ENCODE measurements at regions not wholly inside any gene's neighbourhood (a gene's known extent, or its start where the extent isn't known, plus 50 kb on each side); places are given as distances from the start of the nearest gene placed in this dataset.

DNA sequence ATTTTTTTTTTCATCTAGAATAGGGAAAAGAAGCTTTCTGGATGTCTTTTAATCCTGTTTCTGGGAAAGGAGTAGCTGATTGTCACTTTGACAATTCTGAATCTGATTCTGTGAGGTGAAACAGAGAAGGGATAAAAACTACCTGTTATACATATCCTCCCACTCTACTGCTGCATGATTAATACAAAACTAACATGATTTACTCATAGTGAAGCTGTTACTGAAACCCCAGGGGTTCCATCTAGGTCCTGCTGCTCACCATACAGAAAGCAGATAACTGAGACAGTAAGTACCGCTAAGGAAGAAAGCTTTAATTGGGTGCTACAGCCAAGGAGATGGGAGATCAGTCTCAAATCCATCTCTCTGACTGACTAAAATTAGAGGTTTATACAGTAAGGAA is 610.9 kb upstream of the ALCAM start:
- no peak for DNase-seq (ENCODE audit: extremely low read depth in 1 of 2, low read depth in 1 of 2)

DNA sequence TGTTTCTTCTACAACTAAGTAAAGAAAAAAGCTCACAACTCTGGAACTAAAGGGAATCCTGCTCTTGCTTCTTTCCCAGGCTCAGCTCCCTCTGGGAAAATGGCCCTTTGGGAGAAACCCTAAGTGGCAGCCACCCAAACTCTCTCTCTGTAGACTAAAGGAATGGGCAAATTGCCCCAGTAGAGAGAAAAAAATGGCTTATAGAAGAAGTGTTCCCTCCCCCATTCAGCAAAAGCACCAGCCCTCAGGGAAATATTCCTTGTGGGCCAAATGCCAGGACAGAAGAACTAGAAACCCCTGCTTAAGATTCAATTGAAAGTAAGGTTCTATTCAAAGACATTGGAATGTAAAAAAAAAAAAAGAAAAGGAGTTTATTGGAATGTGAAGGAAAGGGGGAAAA is 603.7 kb upstream of the ALCAM start:
- DNase-seq (ENCODE audit: extremely low read depth in 1 of 2, low read depth in 1 of 2), result no peak

DNA sequence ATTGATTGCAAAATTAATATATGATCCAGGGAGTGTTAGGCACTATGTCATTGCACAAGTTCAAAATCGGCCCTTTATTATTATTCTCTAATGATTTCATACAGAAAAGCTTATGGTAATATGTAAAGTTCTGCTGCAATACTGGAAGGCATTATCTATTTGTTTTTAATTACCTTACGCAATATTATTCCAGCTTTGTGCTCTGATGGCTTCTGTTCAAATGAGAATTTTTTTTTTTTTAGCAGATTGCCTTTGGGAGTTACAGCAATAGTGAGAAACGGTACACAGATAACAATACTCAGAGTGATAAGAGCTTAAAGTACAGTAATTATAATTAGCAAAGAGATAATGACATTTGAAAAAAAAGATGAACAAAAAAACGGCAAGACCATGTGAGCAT is 602.2 kb upstream of the ALCAM start:
- DNase-seq (ENCODE audit: extremely low read depth in 1 of 2, low read depth in 1 of 2), result no peak

DNA sequence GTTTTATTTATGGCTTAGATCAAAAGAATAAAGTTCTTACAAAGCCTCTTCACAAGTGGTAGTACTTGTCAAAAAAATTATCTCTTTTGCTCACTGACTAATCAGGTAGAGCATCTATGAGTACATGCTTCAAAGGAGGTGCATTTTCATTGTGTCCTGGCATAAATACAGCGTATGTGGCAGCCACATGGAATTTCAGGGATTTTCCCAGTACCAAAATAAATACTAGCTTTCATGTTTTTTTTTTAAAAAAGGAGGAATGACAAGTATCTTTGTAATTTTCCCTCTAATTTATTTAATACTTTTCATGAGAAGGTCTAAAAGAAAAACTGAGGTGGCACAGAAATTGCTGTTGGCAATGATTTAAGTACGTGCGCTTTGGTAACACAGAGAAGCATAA is 597.8 kb upstream of the ALCAM start:
- DNase-seq (ENCODE audit: extremely low read depth in 1 of 2, low read depth in 1 of 2), result no peak

DNA sequence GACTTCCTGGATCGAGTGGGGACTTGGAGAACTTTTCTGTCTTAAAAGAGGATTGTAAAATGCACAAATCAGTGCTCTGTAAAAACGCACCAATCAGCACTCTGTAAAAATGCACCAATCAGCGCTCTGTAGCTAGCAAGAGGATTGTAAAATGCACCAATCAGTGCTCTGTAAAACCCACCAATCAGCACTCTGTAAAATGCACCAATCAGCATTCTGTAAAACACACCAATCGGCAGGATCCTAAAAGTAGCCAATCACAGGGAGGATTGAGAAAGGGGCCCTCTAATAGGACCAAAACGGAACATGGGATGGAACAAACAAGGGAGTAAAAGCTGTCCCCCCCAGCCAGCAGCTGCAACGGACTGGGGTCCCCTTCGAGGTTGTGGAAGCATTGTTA is 587.4 kb upstream of the ALCAM start:
- DNase-seq (ENCODE audit: extremely low read depth in 1 of 2, low read depth in 1 of 2), result no peak

DNA sequence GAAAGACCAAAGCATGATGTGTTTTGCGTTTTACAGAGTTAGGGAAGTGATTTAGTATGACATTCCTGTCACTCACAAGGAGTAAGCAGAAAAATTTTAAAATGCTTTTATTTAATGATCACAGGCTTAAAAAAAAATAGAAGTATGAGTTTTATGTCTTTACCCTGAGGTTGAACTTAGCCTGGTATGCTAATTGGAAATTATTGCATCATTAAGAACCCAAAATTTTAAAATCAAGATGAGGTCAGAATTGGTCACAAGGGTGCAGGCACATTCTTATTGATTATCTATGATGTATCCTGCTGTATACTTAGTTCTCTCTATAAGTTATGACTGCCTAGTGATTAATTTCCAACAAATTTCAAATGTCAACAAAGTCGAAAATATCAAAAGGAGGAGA is 585.6 kb upstream of the ALCAM start:
- no peak for DNase-seq (ENCODE audit: extremely low read depth in 1 of 2, low read depth in 1 of 2)

DNA sequence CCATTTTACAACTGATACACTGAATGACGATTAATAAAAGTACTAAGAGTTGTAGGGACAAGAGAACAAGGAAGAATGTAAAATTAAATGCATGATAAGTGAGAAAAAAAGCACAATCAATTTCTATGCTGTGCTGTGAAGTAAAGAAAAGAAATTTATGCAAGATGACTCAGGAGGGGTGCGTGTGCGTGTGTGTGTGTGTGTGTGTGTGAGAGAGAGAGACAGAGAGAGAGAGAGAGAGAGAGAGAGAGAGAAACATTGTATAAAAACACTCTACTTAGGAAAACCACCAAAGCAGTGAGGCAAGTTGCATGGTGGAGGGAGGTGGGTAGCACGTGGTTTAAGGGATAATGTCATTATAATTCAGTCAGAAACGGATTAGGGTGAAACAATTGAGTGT is 580.8 kb upstream of the ALCAM start:
- no peak for DNase-seq (ENCODE audit: extremely low read depth in 1 of 2, low read depth in 1 of 2)

DNA sequence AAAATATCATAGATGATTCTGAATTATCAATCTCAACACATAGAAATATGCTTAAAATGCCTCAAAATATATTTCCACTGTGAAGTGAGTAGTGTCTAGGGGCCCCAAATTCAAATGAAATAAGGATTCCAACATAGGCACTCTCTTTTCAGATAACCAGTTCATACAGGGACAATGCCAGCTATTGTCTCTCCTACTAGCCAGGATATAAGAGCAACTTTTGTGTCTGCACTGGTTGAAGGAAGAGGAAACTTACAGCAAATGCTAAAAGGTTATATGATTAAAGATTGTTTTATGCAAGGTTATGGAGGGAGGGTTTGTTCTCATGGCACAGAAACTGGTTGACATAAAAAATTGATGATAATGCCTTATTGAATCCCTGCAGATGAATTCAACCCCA is 579.4 kb upstream of the ALCAM start:
- DNase-seq (ENCODE audit: extremely low read depth in 1 of 2, low read depth in 1 of 2), result no peak

DNA sequence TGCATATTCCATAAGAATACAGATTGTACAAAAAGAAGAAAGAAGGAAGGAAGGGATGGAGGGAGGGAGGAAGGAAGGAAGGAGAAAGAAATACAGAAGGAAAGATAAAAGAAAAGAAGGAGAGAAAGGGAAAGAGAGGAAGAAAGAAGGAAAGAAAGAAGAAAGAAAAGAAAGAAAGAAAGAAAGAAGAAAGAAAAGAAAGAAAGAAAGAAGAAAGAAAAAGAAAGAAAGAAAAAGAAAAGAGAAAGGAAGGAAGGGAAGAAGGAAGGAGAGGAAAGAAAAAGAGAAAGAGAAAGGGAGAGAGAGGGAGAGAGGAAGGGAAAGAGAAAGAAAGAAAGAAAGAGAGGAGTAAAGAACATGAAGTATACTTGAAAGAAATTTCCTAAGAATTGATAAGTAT is 577.9 kb upstream of the ALCAM start:
- DNase-seq (ENCODE audit: extremely low read depth in 1 of 2, low read depth in 1 of 2), result no peak

DNA sequence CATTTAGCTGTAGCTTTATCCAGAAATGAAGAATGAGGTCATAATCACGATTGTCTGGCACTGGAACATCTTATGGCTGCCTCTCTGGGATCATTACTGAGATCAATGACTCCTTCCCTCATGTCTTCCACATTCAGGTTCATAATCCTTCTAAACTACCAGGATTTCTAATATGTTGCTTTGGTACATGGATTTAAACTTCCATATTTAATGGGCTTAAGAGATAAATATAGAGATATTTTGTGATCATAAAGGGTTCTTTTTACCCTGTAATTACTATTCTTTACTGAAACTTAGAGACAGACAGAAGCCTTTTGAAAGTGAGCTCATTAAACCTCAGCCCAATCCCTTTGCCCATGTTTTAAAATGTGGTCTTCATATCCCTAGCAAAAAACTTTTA is 575.4 kb upstream of the ALCAM start:
- no peak for DNase-seq (ENCODE audit: extremely low read depth in 1 of 2, low read depth in 1 of 2)

DNA sequence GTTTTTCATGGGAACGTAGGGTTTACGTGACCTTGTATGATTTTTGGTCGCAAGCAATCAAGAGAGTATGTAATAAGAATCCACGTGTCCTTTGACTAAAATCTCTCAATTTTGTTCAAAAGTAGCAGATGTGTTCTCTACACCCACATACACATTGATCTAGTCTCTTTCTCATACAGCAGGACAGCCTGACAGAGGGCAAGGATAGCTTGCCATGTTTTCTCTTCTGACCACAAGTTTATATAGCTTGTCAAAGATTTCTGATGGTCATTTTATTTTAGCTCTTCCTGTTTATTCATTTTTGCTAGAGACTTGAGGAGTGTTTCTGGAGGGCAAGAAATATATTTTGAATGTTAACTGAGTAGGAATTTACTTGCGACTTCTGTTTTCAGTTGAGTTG is 570.2 kb upstream of the ALCAM start:
- DNase-seq (ENCODE audit: extremely low read depth in 1 of 2, low read depth in 1 of 2), result no peak

DNA sequence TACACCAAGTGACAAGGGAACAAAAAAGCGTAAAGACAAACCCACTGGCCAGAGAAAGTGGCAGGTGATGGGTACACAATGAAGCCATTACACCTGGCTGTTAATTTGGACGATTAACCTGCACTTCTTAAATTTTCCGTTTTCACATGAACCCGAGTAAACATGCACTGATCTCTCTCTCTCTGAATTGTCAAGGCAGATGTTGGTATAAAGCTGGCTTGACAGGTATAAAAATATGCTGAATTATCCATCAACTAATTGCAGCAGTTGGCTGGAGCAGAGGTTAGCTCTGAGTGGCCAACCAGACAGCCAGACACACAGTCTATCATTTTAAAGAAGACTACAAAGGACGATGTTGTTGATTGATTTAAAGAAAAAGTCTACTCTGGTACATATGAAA is 561.7 kb upstream of the ALCAM start:
- no peak for DNase-seq (ENCODE audit: extremely low read depth in 1 of 2, low read depth in 1 of 2)

DNA sequence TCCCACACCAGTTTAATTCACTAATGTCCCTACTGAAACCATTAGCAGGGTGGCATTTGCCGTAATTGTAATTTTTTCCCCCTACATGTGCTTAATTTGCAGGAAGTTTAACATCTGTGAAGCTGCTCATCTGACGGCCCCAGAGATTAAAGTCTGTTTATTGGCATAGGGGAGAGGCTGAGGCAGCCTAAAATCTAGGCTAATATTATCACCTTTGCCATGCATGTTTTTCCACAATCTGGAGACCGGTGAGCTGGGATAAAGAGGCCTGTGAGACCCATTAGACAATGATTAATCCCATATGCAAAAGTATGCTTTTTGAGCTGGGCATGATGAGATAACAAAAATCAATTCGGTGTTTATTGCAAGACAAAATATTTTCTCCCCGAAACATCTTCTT is 561.2 kb upstream of the ALCAM start:
- DNase-seq (ENCODE audit: extremely low read depth in 1 of 2, low read depth in 1 of 2), result no peak

DNA sequence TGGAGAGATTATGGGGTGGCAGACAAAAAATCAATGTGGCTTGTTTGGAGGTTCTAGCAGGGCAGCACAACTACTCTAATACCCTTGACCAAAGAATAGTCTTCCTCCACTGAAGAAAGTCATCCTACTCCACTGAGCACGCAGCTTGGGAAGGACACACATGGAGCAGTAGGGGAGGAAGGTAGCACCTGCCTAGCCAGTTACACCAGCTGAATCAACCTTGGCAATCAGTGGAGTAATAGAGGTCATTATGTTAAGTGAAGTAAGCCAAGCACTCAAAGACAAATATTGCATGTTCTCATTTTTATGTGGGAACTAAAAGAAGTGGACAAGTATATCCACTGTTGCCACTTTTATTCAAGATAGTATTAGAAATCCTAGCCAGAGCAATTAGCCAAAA is 555.8 kb upstream of the ALCAM start:
- no peak for DNase-seq (ENCODE audit: extremely low read depth in 1 of 2, low read depth in 1 of 2)

DNA sequence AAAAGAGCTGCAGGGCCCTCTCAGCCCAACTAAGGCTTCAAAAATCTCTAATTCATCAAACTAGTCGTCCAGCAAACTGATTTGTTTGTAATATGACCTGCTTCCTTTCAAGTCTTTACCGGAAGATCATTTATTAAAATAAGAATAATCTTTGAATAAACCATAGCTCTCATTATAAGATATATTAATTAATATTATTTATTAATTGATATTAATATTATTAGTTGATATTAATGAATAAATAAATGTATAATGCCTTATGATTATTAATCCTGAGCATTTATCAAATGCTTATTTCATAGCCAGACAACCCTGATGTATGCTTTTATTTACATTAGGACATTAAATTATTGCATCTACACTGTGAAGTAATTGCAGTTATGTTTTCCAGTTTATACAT is 550.7 kb upstream of the ALCAM start:
- DNase-seq (ENCODE audit: extremely low read depth in 1 of 2, low read depth in 1 of 2), result no peak

DNA sequence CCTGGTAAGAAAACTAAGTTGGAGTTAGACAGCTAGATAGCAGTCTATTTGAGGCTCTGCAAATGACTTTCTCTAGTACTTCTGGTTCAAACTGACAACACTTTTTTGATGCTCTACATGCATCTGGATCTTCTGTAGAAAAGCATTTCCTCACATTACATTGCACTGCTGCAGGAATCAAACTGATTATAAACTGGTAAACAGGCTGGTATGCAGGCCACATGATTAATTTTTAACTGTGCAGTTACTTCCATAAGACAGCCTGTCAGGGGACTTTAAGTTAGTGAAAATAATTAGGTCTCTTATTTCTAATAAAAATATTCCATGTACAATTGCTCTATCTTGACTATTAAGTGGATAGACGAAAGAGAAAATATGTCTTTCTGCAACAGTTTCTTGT is 550.0 kb upstream of the ALCAM start:
- DNase-seq (ENCODE audit: extremely low read depth in 1 of 2, low read depth in 1 of 2), result no peak

DNA sequence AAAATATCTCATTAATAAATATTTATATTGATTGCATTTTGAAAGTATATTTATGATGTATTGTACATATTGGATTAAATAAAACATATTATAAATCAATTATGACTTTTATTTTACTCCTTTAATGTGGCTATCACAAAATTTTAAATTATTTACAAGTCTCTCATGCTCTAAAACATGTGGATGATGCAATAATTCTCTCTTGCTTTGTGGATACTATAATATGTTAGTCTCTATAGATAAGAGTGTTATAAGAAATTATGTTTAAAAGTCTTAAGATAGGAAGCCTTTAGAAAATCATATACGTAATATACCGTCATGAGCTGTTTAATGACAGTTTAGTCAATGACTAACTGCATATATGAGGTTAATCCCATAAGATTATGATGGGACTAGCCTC is 547.4 kb upstream of the ALCAM start:
- DNase-seq (ENCODE audit: extremely low read depth in 1 of 2, low read depth in 1 of 2), result no peak

DNA sequence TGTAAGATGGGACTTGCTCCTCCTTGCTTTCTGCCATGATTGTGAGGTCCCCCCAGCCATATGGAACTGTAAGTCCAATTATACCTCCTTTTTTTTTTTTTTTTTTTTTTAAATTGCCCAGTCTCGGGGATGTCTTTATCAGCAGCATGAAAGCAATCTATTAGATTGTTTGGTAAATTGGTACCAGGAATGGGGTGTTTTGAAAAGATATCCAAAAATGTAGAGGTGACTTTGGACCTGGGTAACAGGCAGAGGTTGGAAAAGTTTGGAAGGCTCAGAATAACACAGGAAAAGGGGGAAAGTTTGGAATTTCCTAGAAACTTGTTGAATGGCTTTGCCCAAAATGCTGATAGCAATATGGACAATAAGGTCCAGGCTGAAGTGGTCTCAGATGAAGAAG is 545.8 kb upstream of the ALCAM start:
- DNase-seq (ENCODE audit: extremely low read depth in 1 of 2, low read depth in 1 of 2), result no peak

DNA sequence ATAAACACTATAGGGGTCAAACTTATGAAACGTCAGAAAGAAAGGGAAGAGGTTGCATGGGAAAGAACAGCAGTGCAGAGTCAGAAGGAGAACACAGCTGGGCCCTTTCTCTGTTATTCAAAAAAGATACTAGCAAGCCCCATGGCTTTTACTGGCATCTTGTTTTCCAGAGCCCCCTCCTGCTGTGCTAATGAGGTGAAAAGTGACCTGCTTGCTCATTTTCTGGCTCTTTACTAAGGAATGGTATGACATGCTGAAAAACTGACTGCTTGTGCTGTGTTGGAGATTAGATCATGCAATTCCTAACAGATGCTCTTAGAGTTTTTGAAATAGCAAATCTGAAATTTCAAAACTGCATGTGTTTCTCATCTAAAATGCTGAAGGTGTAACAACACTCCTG is 541.6 kb upstream of the ALCAM start:
- DNase-seq (ENCODE audit: extremely low read depth in 1 of 2, low read depth in 1 of 2), result no peak

DNA sequence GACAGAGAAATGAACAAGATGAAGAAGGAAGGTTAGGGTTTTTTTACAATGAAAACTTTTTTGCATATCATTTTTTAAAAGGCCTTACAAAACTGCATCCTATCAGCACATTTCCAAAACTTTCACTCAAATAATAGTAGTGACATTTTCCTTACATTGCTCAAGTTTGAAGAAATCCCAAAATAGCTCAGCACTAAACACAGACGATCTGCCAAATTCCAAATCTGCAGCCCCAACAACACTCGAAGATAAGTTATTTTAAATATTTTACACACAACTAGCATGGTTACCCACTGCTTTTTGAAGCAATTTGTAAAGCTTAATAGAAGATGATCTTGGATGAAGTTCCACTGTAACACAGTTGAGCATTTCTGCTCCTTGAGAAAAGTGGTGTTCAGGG is 535.6 kb upstream of the ALCAM start:
- DNase-seq (ENCODE audit: extremely low read depth in 1 of 2, low read depth in 1 of 2), result no peak

DNA sequence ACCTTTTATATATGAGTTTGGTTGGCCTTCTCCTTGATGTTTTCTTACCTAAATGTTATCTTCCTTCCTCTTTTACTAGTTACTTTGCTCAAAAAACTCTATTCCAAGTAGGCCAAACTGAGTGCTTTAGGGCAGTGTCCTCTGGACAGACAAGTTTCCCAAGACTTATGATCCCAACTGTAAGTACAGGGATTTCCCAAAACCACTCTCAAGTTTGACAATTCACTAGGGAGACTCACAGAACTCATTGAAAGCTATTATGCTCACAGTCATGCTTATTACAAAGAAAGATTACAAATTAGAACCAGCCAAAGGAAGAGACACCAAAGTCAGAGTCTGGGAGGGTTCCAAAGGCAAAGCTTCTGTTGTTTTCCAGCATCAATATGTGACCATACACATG is 534.2 kb upstream of the ALCAM start:
- no peak for DNase-seq (ENCODE audit: extremely low read depth in 1 of 2, low read depth in 1 of 2)

DNA sequence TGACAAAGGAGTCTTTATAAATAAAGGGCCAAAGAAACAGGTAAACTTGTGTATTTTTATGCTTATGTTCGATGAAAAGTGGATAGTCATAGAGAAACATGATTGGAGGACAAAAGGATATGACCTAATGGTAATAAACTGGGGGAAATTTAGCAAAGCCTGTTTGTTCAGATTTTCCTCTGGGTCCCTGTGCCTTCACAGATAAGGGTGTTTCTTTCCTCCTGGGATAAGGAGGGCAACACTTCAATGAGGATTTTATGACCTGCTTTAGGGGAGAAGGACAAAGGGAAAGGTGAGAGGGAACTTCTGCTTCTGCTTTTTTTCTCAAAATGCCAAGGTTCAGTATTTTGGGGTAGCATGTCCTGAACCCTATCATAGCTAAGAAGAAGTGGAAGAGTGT is 531.3 kb upstream of the ALCAM start:
- DNase-seq (ENCODE audit: extremely low read depth in 1 of 2, low read depth in 1 of 2), result no peak

DNA sequence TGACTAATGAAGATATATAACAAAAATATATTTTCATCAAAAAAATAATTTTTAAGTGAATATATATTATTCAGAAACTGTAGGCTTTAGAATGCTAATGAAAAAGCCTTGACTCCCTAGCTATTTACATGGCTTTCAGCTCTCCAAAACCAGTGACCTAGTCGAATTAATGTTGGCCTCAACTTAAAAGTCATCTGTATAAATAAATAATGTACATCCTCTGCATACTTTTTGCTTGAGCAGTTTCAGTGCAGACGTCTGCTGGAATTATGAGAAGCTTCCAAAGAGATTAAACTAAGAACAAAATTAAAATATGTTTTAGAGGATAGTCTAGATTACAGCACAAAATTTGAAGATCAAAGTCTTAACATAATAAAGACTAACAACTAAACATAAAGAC is 520.4 kb upstream of the ALCAM start:
- no peak for DNase-seq (ENCODE audit: extremely low read depth in 1 of 2, low read depth in 1 of 2)

DNA sequence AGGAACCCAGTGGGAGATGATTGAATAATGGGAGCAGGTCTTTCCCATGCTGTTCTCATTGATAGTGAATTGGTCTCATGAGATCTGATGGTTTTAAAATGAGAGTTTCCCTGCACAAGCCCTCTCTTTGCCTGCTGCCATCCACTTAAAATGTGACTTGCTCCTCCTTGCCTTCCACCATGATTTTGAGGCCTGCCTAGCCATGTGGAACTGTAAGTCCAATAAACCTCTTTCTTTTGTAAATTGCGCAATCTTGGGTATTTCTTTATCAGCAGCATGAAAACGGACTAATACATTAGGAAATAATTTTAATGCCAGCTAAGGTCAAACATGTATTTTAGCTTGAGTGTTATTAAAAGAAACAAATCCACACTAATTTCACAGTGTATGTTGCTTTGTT is 517.6 kb upstream of the ALCAM start:
- no peak for DNase-seq (ENCODE audit: extremely low read depth in 1 of 2, low read depth in 1 of 2)
